ENCODE measurements at regions not wholly inside any gene's neighbourhood (a gene's known extent, or its start where the extent isn't known, plus 50 kb on each side); places are given as distances from the start of the nearest gene placed in this dataset.
A peak's percentile ranks its signal among the peaks of the same experiment; 100 is the strongest.

GRCh38 chr5:81860778-81861177, 109.9 kb upstream of the SSBP2 start:
- TF ChIP-seq ZFX (IDR thresholded peaks at IDR 0.05; ENCODE audit: borderline replicate concordance) = no peak
- no peak for TF ChIP-seq CTCF (IDR thresholded peaks at IDR 0.05)
- H3K27ac ChIP-seq = no peak overlapping the region

- no peak overlapping the region for H3K27ac ChIP-seq
- TF ChIP-seq ZFX (IDR thresholded peaks at IDR 0.05; ENCODE audit: borderline replicate concordance) = no peak
- no peak for TF ChIP-seq CTCF (IDR thresholded peaks at IDR 0.05)
These were observed 108.7 kb upstream of the SSBP2 start for GRCh38 chr5:81859624-81860023.

GRCh38 chr5:81856948-81857928, 106.3 kb upstream of the SSBP2 start:
- no peak overlapping the region for H3K27ac ChIP-seq
- no peak for TF ChIP-seq ZFX (IDR thresholded peaks at IDR 0.05; ENCODE audit: borderline replicate concordance)
- peak; percentile 27; the same call in 1 of the 2 replicates for TF ChIP-seq CTCF (IDR thresholded peaks at IDR 0.05)

GRCh38 chr5:81855591-81855990, 104.7 kb upstream of the SSBP2 start:
- no peak for TF ChIP-seq ZFX (IDR thresholded peaks at IDR 0.05; ENCODE audit: borderline replicate concordance)
- TF ChIP-seq CTCF (IDR thresholded peaks at IDR 0.05) = no peak
- H3K27ac ChIP-seq = no peak overlapping the region

- TF ChIP-seq CTCF (IDR thresholded peaks at IDR 0.05) (no peak), ZFX (IDR thresholded peaks at IDR 0.05; ENCODE audit: borderline replicate concordance) (no peak)
- no peak overlapping the region for H3K27ac ChIP-seq
These were observed 104.0 kb upstream of the SSBP2 start for GRCh38 chr5:81854915-81855314.

GRCh38 chr5:81854485-81854884, 103.6 kb upstream of the SSBP2 start:
- TF ChIP-seq CTCF (IDR thresholded peaks at IDR 0.05) = peak; percentile 54
- no peak for TF ChIP-seq ZFX (IDR thresholded peaks at IDR 0.05; ENCODE audit: borderline replicate concordance)
- H3K27ac ChIP-seq = no peak overlapping the region

- peak overlapping the region; percentile 94 for H3K27ac ChIP-seq
- TF ChIP-seq CTCF (IDR thresholded peaks at IDR 0.05) (no peak), ZFX (IDR thresholded peaks at IDR 0.05; ENCODE audit: borderline replicate concordance) (no peak)
These were observed 102.1 kb upstream of the SSBP2 start for GRCh38 chr5:81853030-81853357.

All from 22Rv1 (cell line).